ENCODE measurements at regions not wholly inside any gene's neighbourhood (a gene's known extent, or its start where the extent isn't known, plus 50 kb on each side); places are given as distances from the start of the nearest gene placed in this dataset.

DNA sequence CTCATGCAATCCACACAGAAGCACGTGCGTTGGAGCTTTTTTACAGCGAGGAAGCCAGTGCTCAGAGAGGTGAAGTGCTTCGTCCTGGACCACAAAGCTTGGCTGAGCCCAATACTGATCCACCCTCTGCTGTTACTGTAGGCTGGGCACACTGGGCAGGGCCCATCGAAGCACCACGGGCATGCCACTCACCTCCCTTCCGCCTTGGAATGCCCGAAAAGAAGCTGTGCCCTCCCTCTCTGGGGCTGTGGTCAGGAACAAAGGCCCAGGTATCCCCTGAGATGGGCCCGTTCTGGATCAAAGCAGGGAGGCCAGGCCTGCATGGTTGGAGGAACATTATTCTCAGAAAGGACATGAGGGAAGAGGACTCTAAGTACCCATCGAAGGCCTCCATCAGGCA lies 206.7 kb upstream of the C1orf174 start:
- Histone ChIP-seq H3K36me3 (replicated peaks; ENCODE audit: control insufficient read depth, insufficient read depth, low read length) (no peaks in the 10 kb centered on the region), H3K4me3 (ENCODE audit: insufficient read depth, low read depth, low read length) (no peak overlapping the region), H3K27me3 (ENCODE audit: control insufficient read depth, insufficient read depth, low read length) (no peaks in the 10 kb centered on the region; the same call in 1 of the 2 replicates)
- no peak for DNase-seq

DNA sequence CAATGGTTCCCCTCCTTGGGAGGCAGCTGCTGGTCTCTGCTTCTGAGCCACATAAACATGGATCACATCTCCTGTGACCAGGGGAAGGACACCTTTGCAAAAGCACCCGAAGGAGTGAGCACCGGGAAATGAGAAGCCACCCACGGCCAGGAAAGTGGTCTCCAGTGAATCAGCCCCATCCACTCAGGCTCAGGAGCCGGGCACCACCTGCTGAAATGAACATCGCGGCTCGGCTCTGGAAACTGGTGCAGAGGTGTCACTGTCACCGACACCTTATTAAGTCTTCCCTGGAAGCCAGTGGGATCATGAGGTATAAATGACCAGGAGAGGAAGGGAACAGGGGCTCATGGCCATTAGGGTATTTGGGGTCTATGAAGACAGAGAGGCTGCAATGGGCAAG lies 207.2 kb upstream of the C1orf174 start:
- H3K27me3 ChIP-seq (ENCODE audit: control insufficient read depth, insufficient read depth, low read length) = no peaks in the 10 kb centered on the region; the same call in 1 of the 2 replicates
- H3K4me3 ChIP-seq (ENCODE audit: insufficient read depth, low read depth, low read length) = no peak overlapping the region
- DNase-seq = no peak
- no peaks in the 10 kb centered on the region for H3K36me3 ChIP-seq (replicated peaks; ENCODE audit: control insufficient read depth, insufficient read depth, low read length)

DNA sequence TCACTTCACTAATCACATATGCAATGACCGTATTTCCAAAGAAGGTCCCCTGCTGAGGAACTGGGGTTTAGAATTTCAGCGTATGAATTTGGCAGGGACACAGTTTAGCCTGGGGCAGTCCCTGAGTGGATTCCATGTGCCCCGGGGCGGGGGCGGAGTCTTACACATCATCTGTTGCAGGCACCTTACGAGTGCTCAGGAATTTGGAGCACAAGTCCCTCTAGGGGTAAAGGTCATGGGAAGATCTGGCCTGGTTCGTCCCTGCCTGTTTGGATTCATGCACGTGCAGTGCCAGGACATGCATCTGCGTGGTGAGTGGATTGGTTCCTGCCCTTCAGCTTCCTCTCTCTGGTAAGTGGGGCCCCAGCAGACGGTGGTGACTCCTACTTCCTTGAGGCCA lies 208.3 kb upstream of the C1orf174 start:
- Histone ChIP-seq H3K27me3 (ENCODE audit: control insufficient read depth, insufficient read depth, low read length) (no peaks in the 10 kb centered on the region; the same call in 1 of the 2 replicates), H3K36me3 (replicated peaks; ENCODE audit: control insufficient read depth, insufficient read depth, low read length) (no peaks in the 10 kb centered on the region)
- DNase-seq = no peak

DNA sequence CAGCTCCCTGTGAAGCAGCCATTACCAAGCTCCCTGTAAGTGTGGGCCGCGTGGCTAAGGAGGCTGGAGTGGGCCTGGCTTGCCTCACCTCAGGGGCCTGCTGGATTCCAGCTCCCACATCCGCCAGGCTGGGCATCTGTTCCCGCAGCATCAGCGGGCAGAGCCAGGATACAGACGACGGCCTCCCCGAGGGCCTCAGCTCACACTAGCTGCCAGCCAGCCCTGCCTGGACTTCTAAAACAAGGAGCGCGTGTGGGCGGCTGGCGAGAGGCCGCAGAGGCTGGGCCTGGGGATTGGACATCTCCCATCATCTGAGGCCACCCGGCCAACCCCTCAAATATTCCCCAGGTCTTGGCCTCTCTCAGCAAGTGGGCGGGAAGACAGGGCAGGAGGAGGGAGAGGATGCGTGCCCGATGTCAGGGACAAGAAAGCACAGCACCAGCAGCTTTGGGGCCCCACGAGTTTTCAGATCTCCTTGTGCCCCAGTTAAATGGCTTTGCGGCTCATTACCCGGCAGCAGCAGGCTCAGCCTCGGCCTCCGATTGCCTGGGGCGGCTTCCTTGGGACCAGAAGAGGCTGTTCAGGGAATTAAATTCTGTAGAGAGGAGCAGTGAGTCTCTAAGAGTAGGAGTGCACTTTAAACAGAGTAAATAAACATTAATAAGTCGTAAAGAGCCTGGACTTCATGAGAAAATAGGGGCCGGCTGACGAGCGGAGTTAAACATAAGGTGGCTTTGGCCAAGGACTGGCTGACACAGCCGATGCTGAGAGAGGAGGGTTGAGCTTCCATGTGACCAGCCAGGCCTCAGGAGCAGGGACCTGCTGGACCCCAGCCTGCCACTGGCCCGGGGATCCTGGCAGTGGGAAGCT lies 208.9 kb upstream of the C1orf174 start:
- DNase-seq = no peak
- no peaks in the 10 kb centered on the region; the same call in 1 of the 2 replicates for H3K27me3 ChIP-seq (ENCODE audit: control insufficient read depth, insufficient read depth, low read length)
- H3K36me3 ChIP-seq (replicated peaks; ENCODE audit: control insufficient read depth, insufficient read depth, low read length) = no peaks in the 10 kb centered on the region

More for the DNA sequence above, 208.3 kb upstream of the C1orf174 start:
- H3K4me3 ChIP-seq (ENCODE audit: insufficient read depth, low read depth, low read length) = no peak overlapping the region

DNA sequence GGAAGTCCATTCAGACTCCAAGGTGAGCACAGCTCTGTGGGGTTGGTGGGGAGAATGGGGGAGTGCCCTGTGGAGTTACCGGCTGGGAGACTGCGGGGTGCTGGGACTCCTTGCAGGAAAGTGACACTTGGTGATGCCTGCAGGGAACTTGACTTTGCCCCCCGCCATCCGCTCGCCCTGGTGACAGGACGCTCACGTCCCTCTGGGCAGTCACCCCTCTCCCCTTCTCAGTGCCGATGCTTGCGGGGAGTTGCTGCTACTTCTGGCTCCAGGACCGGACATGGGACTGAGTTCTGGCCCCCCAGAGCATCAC lies 209.5 kb upstream of the C1orf174 start:
- Histone ChIP-seq H3K4me3 (ENCODE audit: insufficient read depth, low read depth, low read length) (no peak overlapping the region), H3K36me3 (replicated peaks; ENCODE audit: control insufficient read depth, insufficient read depth, low read length) (no peaks in the 10 kb centered on the region), H3K27me3 (ENCODE audit: control insufficient read depth, insufficient read depth, low read length) (no peaks in the 10 kb centered on the region; the same call in 1 of the 2 replicates)
- DNase-seq = no peak

More for the DNA sequence above, 208.9 kb upstream of the C1orf174 start:
- no peak overlapping the region for H3K4me3 ChIP-seq (ENCODE audit: insufficient read depth, low read depth, low read length)

DNA sequence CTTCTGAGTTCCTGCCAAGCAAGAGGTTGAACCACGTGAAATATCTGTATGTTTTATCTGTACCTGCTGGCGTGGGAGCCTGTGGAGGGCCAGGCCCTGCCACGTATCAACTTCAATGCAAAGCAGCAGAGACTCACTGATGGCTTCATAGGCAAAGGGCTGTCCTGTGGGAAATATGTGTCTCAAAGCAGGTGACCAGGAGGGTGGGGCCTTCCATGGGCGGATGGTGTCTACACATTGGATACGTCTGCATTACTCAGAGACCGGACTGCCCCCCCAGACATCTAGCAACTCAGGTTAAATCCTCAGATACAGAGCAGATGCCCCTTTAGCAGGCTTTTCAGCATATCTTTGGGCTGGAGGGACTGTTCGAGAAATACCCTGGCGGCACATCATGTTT lies 210.8 kb upstream of the C1orf174 start:
- no peak for DNase-seq
- no peaks in the 10 kb centered on the region for H3K36me3 ChIP-seq (replicated peaks; ENCODE audit: control insufficient read depth, insufficient read depth, low read length)
- no peaks in the 10 kb centered on the region; the same call in 1 of the 2 replicates for H3K27me3 ChIP-seq (ENCODE audit: control insufficient read depth, insufficient read depth, low read length)
- no peak overlapping the region for H3K4me3 ChIP-seq (ENCODE audit: insufficient read depth, low read depth, low read length)

DNA sequence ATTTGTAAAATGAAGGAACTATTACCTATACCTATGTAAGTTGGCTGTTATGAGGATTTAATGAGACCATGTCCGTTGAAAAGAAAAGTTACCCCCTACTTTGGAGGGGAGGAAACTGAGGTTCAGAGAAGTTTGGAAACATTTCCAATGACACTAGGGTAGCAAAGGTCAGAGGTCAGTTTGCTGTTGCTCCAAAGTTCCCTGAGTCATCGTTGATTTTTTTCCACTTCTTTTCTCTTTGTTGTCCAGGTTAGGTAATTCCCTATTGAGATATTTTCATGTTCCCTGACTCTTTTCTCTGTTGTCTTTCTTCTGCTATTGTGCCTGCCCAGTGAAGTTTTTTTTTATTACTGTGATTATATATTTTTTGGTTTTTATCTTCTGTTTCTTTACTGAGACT lies 213.8 kb upstream of the C1orf174 start:
- Histone ChIP-seq H3K27me3 (ENCODE audit: control insufficient read depth, insufficient read depth, low read length) (no peaks in the 10 kb centered on the region; the same call in 1 of the 2 replicates), H3K4me3 (ENCODE audit: insufficient read depth, low read depth, low read length) (no peak overlapping the region), H3K36me3 (replicated peaks; ENCODE audit: control insufficient read depth, insufficient read depth, low read length) (no peaks in the 10 kb centered on the region)
- DNase-seq = no peak

DNA sequence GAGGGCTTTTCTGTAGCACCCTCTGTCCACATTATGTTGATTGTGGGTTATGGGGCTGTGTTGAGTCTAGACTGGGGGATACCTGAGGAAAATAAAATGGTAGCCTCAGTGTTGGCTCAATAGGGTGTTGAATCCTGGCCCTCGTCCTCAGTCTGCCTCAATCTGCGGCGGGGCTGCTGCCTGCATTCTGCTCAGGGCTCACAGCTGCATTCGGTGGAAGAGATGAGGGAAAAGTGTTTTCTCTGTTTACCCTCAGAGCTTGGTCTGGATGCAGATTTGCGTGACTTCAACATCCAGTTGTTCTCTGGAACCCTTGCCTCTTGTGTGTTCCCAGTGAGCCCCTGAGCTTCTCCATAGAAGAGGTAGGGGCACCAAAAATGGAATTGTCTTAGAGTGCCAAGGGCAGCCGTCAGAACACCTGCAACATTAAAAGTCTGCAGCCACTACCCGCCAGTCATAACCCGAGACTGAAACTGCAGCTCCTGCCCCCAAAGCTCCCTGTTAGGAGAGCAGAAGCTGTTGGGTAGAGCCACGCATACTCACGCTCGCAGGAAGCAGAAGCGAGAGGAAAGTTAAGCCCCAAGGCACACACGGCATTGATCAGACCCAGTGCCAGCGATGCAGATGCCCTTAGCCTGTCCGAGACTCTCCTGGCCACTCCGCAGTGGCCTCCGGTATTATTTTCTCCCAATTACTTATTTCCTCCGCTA lies 215.3 kb upstream of the C1orf174 start:
- DNase-seq = no peak
- H3K4me3 ChIP-seq (ENCODE audit: insufficient read depth, low read depth, low read length) = no peak overlapping the region
- no peaks in the 10 kb centered on the region for H3K36me3 ChIP-seq (replicated peaks; ENCODE audit: control insufficient read depth, insufficient read depth, low read length)
- no peaks in the 10 kb centered on the region; the same call in 1 of the 2 replicates for H3K27me3 ChIP-seq (ENCODE audit: control insufficient read depth, insufficient read depth, low read length)

DNA sequence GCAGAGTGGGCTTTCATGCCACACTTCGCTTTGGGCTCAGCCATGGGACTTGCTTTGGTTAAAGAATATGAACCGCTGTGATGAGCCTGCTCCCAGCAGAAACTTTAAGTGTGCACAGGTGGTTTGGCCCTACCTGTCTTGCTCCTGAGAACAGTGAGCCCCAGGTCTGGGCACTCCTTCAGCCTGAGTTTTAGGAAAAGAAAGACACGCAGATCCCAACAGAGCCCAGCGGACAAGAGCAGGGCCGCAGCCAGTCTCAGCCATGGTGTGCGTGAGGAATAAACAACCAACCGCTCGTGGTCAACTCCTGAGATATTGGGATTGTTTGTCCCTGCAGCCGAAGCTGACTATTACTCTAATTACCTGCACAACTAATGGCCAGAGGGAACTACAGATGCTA lies 217.1 kb upstream of the C1orf174 start:
- no peak for DNase-seq
- no peak overlapping the region for H3K4me3 ChIP-seq (ENCODE audit: insufficient read depth, low read depth, low read length)
- no peaks in the 10 kb centered on the region for H3K36me3 ChIP-seq (replicated peaks; ENCODE audit: control insufficient read depth, insufficient read depth, low read length)
- H3K27me3 ChIP-seq (ENCODE audit: control insufficient read depth, insufficient read depth, low read length) = no peaks in the 10 kb centered on the region

DNA sequence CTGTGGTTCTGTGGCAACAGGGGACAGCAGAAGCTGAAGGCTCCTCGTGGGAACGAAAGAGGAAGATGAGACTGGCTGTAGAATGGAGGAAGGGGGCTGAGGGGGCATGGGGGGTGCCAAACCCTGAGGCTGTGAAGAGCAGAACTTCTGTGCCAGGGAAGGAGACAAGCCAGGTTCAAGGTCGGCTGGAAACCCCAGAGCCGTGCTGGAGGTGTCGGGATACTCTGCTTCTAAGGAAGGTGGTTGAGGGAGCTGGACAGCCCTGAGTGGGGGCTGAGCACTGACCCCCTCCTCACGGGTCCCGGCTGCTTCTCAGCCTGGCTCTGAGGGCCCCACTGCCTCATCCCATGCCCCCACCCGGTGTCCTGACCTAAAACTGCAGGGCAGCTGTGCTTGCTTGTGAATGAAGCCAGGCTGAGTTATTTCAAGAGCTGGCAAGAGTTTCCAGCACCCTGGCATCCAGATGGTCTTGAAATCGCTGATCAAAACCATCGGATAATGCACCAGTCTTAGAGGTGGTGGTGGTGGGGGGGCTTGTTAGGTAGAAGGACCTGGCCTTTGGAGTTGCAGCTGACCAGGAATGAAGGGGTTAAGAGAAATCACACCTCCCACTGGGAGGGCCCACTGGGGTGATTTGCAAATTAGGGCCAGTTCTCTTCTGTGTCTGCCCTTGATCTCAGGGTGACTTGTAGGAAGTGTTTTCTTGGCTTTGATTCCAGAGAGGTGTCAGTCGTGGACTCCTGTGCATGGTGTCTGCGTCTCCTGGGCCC lies 218.9 kb upstream of the C1orf174 start:
- DNase-seq = no peak
- Histone ChIP-seq H3K36me3 (replicated peaks; ENCODE audit: control insufficient read depth, insufficient read depth, low read length) (no peaks in the 10 kb centered on the region), H3K4me3 (ENCODE audit: insufficient read depth, low read depth, low read length) (no peak overlapping the region), H3K27me3 (ENCODE audit: control insufficient read depth, insufficient read depth, low read length) (no peaks in the 10 kb centered on the region)

DNA sequence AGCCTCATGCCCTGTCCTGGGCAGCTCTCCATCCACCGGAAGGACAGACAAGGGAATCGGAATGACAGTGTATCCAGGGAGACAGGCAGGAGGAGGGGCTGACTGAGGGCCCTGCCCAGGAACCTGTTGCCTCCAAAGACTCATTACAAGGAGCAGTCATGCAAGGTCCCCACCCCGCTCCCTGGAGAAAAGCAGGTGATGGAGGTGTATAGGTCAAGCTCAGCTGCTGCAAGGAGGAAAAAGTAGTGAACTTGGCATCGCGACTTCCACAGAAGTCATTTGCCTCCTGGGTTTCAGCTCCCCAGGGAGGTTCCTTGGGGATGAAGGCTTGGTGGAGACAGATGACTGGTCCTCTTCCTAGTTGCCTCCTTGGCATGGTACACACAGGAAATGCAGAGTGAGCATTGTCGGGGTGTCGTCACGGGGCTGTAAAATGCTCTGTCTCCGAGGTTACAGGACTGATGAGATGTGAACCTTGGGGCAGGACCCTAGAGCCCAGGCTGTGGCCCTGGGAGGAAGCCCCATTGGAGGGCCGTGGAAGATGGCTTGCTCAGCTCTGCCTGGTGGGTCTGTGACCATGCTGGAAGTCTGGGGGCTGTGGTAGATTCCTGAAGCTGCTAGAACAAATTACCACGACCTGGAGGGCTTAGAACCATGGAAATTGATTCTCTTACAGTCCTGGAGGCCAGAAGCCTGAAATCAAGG lies 219.6 kb upstream of the C1orf174 start:
- Histone ChIP-seq H3K36me3 (replicated peaks; ENCODE audit: control insufficient read depth, insufficient read depth, low read length) (no peaks in the 10 kb centered on the region), H3K27me3 (ENCODE audit: control insufficient read depth, insufficient read depth, low read length) (no peaks in the 10 kb centered on the region)
- DNase-seq = no peak

DNA sequence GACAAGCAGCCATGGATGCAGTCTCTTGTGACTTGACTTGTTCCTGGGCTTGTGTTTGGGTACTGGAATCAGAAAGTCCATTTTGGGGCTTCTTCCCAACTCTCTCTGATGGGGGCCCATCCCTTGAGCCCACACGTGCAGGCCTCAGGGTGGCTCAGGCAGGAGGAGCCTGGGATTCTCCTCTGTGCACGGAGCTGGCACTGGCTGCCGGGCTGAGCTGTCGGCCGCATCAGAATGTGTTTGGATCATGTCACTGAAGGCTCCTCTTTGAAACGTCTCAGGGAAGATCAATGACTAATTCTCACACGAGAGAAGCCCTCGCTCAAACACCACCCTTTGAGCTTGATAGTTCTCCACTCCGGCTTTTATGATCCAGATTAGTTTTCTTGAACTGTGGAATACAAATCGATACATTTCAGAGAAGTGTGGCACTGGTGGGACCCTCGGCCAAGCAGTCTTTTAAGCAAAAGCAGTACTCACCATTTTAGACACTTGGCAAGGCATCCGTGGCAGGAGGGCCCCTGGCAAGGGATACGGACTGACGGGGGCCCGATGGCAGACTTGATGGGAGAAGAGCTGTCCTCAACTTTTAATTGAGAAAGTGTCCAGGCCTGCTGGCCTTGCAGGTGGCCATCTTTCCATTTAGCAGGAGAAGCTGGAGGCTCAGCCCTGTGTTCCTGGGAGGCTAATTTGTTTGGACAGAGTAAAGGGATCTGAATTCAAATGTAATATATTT lies 220.7 kb upstream of the C1orf174 start:
- DNase-seq = no peak
- Histone ChIP-seq H3K27me3 (ENCODE audit: control insufficient read depth, insufficient read depth, low read length) (no peaks in the 10 kb centered on the region), H3K36me3 (replicated peaks; ENCODE audit: control insufficient read depth, insufficient read depth, low read length) (no peaks in the 10 kb centered on the region), H3K4me3 (ENCODE audit: insufficient read depth, low read depth, low read length) (no peak overlapping the region)

More for the DNA sequence above, 219.6 kb upstream of the C1orf174 start:
- H3K4me3 ChIP-seq (ENCODE audit: insufficient read depth, low read depth, low read length) = no peak overlapping the region

DNA sequence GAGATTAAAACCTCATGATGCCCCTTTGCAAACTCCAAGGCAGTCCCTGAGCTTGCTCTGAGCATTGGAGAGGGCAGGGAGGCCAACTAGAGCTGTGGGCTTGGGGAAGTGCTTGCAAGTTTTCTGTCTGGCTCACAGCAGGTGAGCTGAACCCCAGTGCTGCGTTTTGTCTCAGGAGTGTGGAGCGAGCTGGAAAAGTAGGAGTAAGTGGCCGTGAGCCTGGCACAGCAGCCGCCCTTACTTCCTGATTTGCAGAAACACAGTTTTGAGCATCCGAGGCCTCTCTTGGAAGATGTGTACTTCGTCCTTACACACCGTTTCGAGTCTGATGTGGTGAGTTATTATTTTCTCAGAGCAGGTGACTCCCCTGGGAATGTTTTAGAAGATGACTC lies 221.2 kb upstream of the C1orf174 start:
- DNase-seq = no peak
- H3K36me3 ChIP-seq (replicated peaks; ENCODE audit: control insufficient read depth, insufficient read depth, low read length) = no peaks in the 10 kb centered on the region
- no peaks in the 10 kb centered on the region for H3K27me3 ChIP-seq (ENCODE audit: control insufficient read depth, insufficient read depth, low read length)
- no peak overlapping the region for H3K4me3 ChIP-seq (ENCODE audit: insufficient read depth, low read depth, low read length)
